IMR-90 (cell line): ENCODE measurements at regions not wholly inside any gene's neighbourhood (a gene's known extent, or its start where the extent isn't known, plus 50 kb on each side); places are given as distances from the start of the nearest gene placed in this dataset.
A peak's percentile ranks its signal among the peaks of the same experiment; 100 is the strongest.

Source experiments
- ATAC-seq: fragments of 200-7000 bp; cut with Tn5 transposase; 2 replicates; pipeline ENCODE4 v1.9.1; 2020; ENCODE audit warnings: low read depth, mild to moderate bottlenecking, moderate library complexity
- BruUV-seq: library from RNA; stranded (reverse); fragments of 400-500 nt; replicated peaks from 2 replicates; lab custom pipeline; 2021; lab: Mats Ljungman, UMichigan
- CTCF ChIA-PET: fragments of 300-600 bp; formaldehyde crosslinking; extraction: SDS; loops from one replicate; lab custom pipeline; 2021; ENCODE audit warnings: antibody characterized with exemption; lab: Yijun Ruan, JAX
- POLR2A ChIA-PET: fragments of 300-600 bp; sonication (Branson Sonifier 250); formaldehyde crosslinking; loops from one replicate; lab custom pipeline; 2022; ENCODE audit warnings: antibody characterized with exemption; ENCODE audit not compliant: unreplicated experiment; lab: Charles Lee
- DNase-seq: peaks from one replicate; pipeline ENCODE4 v3.0.0; 2013
- H2AFZ ChIP-seq: replicated peaks from 2 replicates; pipeline ENCODE3; 2013; ENCODE audit warnings: low read length, mild to moderate bottlenecking; ENCODE audit not compliant: poor library complexity
- H2AK5ac ChIP-seq: 2 replicates; pipeline ENCODE4 v1.6.1; 2013; ENCODE audit warnings: low read depth, low read length, inconsistent platforms
- H2AK9ac ChIP-seq: replicated peaks from 2 replicates; pipeline ENCODE3; 2013; ENCODE audit warnings: mild to moderate bottlenecking, low read depth, low read length, moderate library complexity; ENCODE audit not compliant: poor library complexity
- H2BK120ac ChIP-seq: 2 replicates; pipeline ENCODE4 v1.6.1; 2013; ENCODE audit warnings: low read depth, low read length, inconsistent platforms
- H2BK15ac ChIP-seq: 3 replicates; pipeline ENCODE4 v1.6.1; 2013; ENCODE audit warnings: low read depth, low read length, inconsistent platforms
- H2BK20ac ChIP-seq: 2 replicates; pipeline ENCODE4 v1.6.1; 2013; ENCODE audit warnings: low read depth, mild to moderate bottlenecking, inconsistent platforms, low read length, moderate library complexity
- H2BK5ac ChIP-seq: 2 replicates; pipeline ENCODE4 v1.6.1; 2013; ENCODE audit warnings: mild to moderate bottlenecking, low read depth, low read length, inconsistent platforms; ENCODE audit not compliant: poor library complexity, severe bottlenecking
- H3K14ac ChIP-seq: replicated peaks from 2 replicates; pipeline ENCODE4 v1.6.1; 2013; ENCODE audit warnings: low read depth, low read length, inconsistent platforms
- H3K18ac ChIP-seq: 2 replicates; pipeline ENCODE4 v1.6.1; 2013; ENCODE audit warnings: low read depth, low read length, control low read depth
- H3K23ac ChIP-seq: 2 replicates; pipeline ENCODE4 v1.6.1; 2013; ENCODE audit warnings: low read depth, low read length, inconsistent platforms
- H3K27ac ChIP-seq: 2 replicates; pipeline ENCODE4 v1.5.1; 2013; ENCODE audit warnings: mild to moderate bottlenecking, control low read depth, low read length; ENCODE audit not compliant: insufficient read depth
- H3K27me3 ChIP-seq: 2 replicates; pipeline ENCODE4 v1.6.1; 2013; ENCODE audit warnings: low read length; ENCODE audit not compliant: control insufficient read depth, insufficient read depth
- H3K36me3 ChIP-seq: 2 replicates; pipeline ENCODE4 v1.6.1; 2013; ENCODE audit warnings: low read length, mixed read lengths; ENCODE audit not compliant: control insufficient read depth, insufficient read depth
- H3K4ac ChIP-seq: 2 replicates; pipeline ENCODE4 v1.6.1; 2013; ENCODE audit warnings: low read depth, low read length, inconsistent platforms
- H3K4me1 ChIP-seq: 2 replicates; pipeline ENCODE4 v1.6.1; 2013; ENCODE audit warnings: low read length, mixed read lengths; ENCODE audit not compliant: control insufficient read depth, insufficient read depth
- H3K4me2 ChIP-seq: 2 replicates; pipeline ENCODE4 v1.6.1; 2013; ENCODE audit warnings: low read depth, mild to moderate bottlenecking, control low read depth, low read length, moderate library complexity
- H3K4me3 ChIP-seq: 2 replicates; pipeline ENCODE4 v1.5.1; 2013; ENCODE audit warnings: low read depth, mild to moderate bottlenecking, control low read depth, low read length, moderate library complexity; ENCODE audit not compliant: insufficient read depth
- H3K56ac ChIP-seq: 2 replicates; pipeline ENCODE4 v1.6.1; 2013; ENCODE audit warnings: low read length, inconsistent platforms; ENCODE audit not compliant: insufficient read depth; ENCODE audit errors: extremely low read depth
- H3K79me1 ChIP-seq, 2 experiments: 2 replicates each; pipeline ENCODE4 v1.6.1; 2013; ENCODE audit warnings: low read length in 2 of 2, inconsistent platforms in 1 of 2, low read depth in 1 of 2
- H3K9ac ChIP-seq: 2 replicates; pipeline ENCODE4 v1.6.1; 2013; ENCODE audit warnings: low read depth, low read length, control low read depth
- H3K9me1 ChIP-seq: 2 replicates; pipeline ENCODE4 v1.6.1; 2013; ENCODE audit warnings: low read length, inconsistent platforms; ENCODE audit not compliant: insufficient read depth
- H3K9me3 ChIP-seq: 2 replicates; pipeline ENCODE4 v1.6.1; 2013; ENCODE audit warnings: low read length; ENCODE audit not compliant: control insufficient read depth, insufficient read depth
- H4K20me1 ChIP-seq: 2 replicates; pipeline ENCODE4 v1.6.1; 2013; ENCODE audit warnings: low read length, inconsistent platforms; ENCODE audit not compliant: insufficient read depth
- H4K5ac ChIP-seq: 2 replicates; pipeline ENCODE4 v1.6.1; 2013; ENCODE audit warnings: mild to moderate bottlenecking, low read depth, low read length, control low read depth
- H4K8ac ChIP-seq, 2 experiments: 2 replicates each; pipeline ENCODE4 v1.6.1; 2013; ENCODE audit warnings: low read depth in 2 of 2, low read length in 2 of 2, control low read depth in 1 of 2, inconsistent platforms in 1 of 2
- H4K91ac ChIP-seq: 2 replicates; pipeline ENCODE4 v1.6.1; 2013; ENCODE audit warnings: low read depth, low read length, inconsistent platforms; ENCODE audit not compliant: insufficient read depth
- BHLHE40 ChIP-seq: fragments of 150-350 bp; IDR thresholded peaks from 2 replicates; pipeline ENCODE4 v1.6.1; 2016; ENCODE audit warnings: mild to moderate bottlenecking, low read depth, low read length
- CEBPB ChIP-seq: IDR thresholded peaks from 2 replicates; pipeline ENCODE4 v1.6.1; 2012; ENCODE audit warnings: low read depth, low read length, improper control_type of control experiment
- CHD1 ChIP-seq: IDR thresholded peaks from 2 replicates; pipeline ENCODE4 v1.6.1; 2012; ENCODE audit warnings: low read depth, low read length, improper control_type of control experiment
- FOS ChIP-seq: fragments of 150-350 bp; IDR thresholded peaks from 2 replicates; pipeline ENCODE4 v1.6.1; 2016; ENCODE audit warnings: low read depth, low read length
- MAFK ChIP-seq: IDR thresholded peaks from 2 replicates; pipeline ENCODE4 v1.6.1; 2012; ENCODE audit warnings: low read depth, low read length, improper control_type of control experiment
- MAZ ChIP-seq: IDR thresholded peaks from 2 replicates; pipeline ENCODE4 v1.6.1; 2012; ENCODE audit warnings: low read depth, mild to moderate bottlenecking, low read length, improper control_type of control experiment, moderate library complexity, borderline replicate concordance
- MXI1 ChIP-seq: IDR thresholded peaks from 2 replicates; pipeline ENCODE4 v1.6.1; 2012; ENCODE audit warnings: low read depth, mild to moderate bottlenecking, low read length, moderate library complexity, borderline replicate concordance
- NFE2L2 ChIP-seq: fragments of 150-350 bp; IDR thresholded peaks from 2 replicates; pipeline ENCODE4 v1.6.1; 2016; ENCODE audit warnings: low read depth, mild to moderate bottlenecking, low read length
- POLR2A ChIP-seq: IDR thresholded peaks from 2 replicates; pipeline ENCODE4 v1.6.1; 2012; ENCODE audit warnings: mild to moderate bottlenecking, low read depth, low read length
- RAD21 ChIP-seq: IDR thresholded peaks from 2 replicates; pipeline ENCODE4 v1.6.1; 2012; ENCODE audit warnings: low read length, improper control_type of control experiment
- RCOR1 ChIP-seq: IDR thresholded peaks from 2 replicates; pipeline ENCODE4 v1.6.1; 2012; ENCODE audit warnings: mild to moderate bottlenecking, low read length, improper control_type of control experiment; ENCODE audit not compliant: insufficient replicate concordance
- RFX5 ChIP-seq: IDR thresholded peaks from 2 replicates; pipeline ENCODE4 v1.8.0; 2012; ENCODE audit warnings: low read depth, mild to moderate bottlenecking, low read length, moderate library complexity
- SMC3 ChIP-seq: fragments of 150-350 bp; IDR thresholded peaks from 2 replicates; pipeline ENCODE4 v1.6.1; 2016; ENCODE audit warnings: low read depth, mild to moderate bottlenecking, antibody characterized with exemption, low read length, moderate library complexity
- dilution Hi-C: fragments of 300-500 bp; cut with HindIII; formaldehyde crosslinking; loops from one replicate; pipeline ENCODE4 v1.14.3; 2018; ENCODE audit warnings: low sequenced_read_pairs; ENCODE audit not compliant: unreplicated experiment
- in situ Hi-C: fragments of 300-500 bp; cut with MboI; formaldehyde crosslinking; loops from 3 replicates; pipeline ENCODE4 v1.14.3; 2019; ENCODE audit warnings: low sequenced_read_pairs, inconsistent platforms, mixed read lengths
- intact Hi-C: fragments of 100-400 bp; cut with micrococcal nuclease; formaldehyde crosslinking; loops from 2 replicates; pipeline ENCODE4 v1.10.0; 2022
- TF ChIP-seq, protein P1 (sequence below): fragments of 150-350 bp; IDR thresholded peaks from 2 replicates; pipeline ENCODE4 v1.6.1; 2016; ENCODE audit warnings: low read depth, mild to moderate bottlenecking, low read length, moderate library complexity, borderline replicate concordance
- TF ChIP-seq, protein P2 (sequence below): fragments of 150-350 bp; IDR thresholded peaks from 2 replicates; pipeline ENCODE4 v1.6.1; 2017; ENCODE audit warnings: mild to moderate bottlenecking, antibody characterized with exemption, low read length, low read depth
- TF ChIP-seq, protein P3 (sequence below): conservative IDR thresholded peaks from 2 replicates; pipeline ENCODE4 v1.5.1; 2012; ENCODE audit warnings: mild to moderate bottlenecking, low read depth, low read length, improper control_type of control experiment

DNA sequence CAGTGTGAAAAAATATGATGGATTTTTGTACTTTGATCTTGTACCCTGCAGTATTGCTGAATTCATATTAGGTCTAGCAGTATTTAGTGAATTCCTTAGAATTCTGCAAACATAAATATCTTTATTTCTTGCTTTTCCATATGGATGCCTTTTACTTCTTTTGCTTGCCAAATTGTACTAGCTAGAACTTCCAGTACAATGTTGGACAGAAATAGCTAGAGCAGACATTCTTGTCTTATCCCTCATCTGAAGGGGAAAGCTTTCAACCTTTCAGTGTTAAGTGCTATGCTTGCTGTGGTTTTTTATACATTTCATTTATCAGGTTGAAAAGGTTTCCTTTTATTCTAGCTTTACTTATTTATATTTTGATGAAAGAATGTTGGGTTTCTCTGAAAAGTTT, 1321.9 kb upstream of the CHAC2 start:
- ChIA-PET CTCF (no interaction called here), POLR2A (no interaction called here)
- Histone ChIP-seq H2AK5ac (no peak overlapping the region), H2AFZ (no peak overlapping the region), H4K5ac (no peak overlapping the region), H2BK20ac (no peak overlapping the region), H4K91ac (no peak overlapping the region), H3K56ac (no peak overlapping the region), H2BK15ac (no peak overlapping the region), H3K4me2 (no peak overlapping the region), H3K27ac (no peak overlapping the region), H3K9me3 (no peaks in the 10 kb centered on the region), H3K9ac (no peak overlapping the region), H3K9me1 (0 out of 2 replicates have a peak, but pooled peaks cover 2% of the 10 kb centered on the region), H3K27me3 (no peaks in the 10 kb centered on the region), H3K36me3 (no peaks in the 10 kb centered on the region), H4K20me1 (no peaks in the 10 kb centered on the region), H2BK120ac (no peak overlapping the region), H3K18ac (no peak overlapping the region), H3K79me1 (no peaks in the 10 kb centered on the region), H3K4me3 (no peak overlapping the region), H3K4me1 (no peaks in the 10 kb centered on the region), H4K8ac (no peak overlapping the region), H2AK9ac (no peak overlapping the region), H3K23ac (no peak overlapping the region), H2BK5ac (no peak overlapping the region), H3K4ac (no peak overlapping the region), H3K14ac (no peak overlapping the region)
- TF ChIP-seq MXI1 (no peak), MAZ (no peak), CHD1 (no peak), RAD21 (no peak), CEBPB (no peak), RCOR1 (no peak), MAFK (no peak), FOS (no peak), BHLHE40 (no peak), POLR2A (no peak), SMC3 (no peak), RFX5 (no peak), NFE2L2 (no peak)
- TF ChIP-seq, protein P1, sequence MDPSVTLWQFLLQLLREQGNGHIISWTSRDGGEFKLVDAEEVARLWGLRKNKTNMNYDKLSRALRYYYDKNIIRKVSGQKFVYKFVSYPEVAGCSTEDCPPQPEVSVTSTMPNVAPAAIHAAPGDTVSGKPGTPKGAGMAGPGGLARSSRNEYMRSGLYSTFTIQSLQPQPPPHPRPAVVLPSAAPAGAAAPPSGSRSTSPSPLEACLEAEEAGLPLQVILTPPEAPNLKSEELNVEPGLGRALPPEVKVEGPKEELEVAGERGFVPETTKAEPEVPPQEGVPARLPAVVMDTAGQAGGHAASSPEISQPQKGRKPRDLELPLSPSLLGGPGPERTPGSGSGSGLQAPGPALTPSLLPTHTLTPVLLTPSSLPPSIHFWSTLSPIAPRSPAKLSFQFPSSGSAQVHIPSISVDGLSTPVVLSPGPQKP = no peak
- TF ChIP-seq, protein P2, sequence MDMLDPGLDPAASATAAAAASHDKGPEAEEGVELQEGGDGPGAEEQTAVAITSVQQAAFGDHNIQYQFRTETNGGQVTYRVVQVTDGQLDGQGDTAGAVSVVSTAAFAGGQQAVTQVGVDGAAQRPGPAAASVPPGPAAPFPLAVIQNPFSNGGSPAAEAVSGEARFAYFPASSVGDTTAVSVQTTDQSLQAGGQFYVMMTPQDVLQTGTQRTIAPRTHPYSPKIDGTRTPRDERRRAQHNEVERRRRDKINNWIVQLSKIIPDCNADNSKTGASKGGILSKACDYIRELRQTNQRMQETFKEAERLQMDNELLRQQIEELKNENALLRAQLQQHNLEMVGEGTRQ = no peak
- TF ChIP-seq, protein P3, sequence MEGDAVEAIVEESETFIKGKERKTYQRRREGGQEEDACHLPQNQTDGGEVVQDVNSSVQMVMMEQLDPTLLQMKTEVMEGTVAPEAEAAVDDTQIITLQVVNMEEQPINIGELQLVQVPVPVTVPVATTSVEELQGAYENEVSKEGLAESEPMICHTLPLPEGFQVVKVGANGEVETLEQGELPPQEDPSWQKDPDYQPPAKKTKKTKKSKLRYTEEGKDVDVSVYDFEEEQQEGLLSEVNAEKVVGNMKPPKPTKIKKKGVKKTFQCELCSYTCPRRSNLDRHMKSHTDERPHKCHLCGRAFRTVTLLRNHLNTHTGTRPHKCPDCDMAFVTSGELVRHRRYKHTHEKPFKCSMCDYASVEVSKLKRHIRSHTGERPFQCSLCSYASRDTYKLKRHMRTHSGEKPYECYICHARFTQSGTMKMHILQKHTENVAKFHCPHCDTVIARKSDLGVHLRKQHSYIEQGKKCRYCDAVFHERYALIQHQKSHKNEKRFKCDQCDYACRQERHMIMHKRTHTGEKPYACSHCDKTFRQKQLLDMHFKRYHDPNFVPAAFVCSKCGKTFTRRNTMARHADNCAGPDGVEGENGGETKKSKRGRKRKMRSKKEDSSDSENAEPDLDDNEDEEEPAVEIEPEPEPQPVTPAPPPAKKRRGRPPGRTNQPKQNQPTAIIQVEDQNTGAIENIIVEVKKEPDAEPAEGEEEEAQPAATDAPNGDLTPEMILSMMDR = no peak
- intact Hi-C loops = no loop called here
- in situ Hi-C loops = no loop called here
- BruUV-seq = no TSS peak
- dilution Hi-C loops = no loop called here
- ATAC-seq (no peak), DNase-seq (peak; percentile 34)
